ENCODE measurements at regions not wholly inside any gene's neighbourhood (a gene's known extent, or its start where the extent isn't known, plus 50 kb on each side); places are given as distances from the start of the nearest gene placed in this dataset.

DNA sequence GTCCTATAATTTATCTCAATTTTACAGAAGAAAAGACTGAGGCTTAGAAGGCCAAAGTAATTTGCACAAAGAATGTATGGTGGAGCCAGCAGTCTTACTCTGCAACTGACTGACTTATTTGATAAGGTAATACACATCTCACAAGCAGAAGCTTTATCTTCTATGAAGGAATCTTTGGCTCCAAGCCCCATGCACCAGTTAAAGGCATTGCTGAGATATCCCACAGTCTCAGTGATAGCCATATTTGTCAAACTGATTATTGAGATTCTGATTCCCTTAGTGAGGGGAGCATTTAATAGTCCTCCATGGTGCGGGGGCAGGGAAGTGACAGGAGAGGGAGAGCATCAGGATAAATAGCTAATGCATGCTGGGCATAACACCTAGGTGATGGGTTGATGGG, 60.4 kb upstream of the GRIP1 start:
- Histone ChIP-seq H3K27ac (ENCODE audit: low read depth) (no peak overlapping the region), H3F3A (replicated peaks; ENCODE audit: low read depth) (no peaks in the 10 kb centered on the region), H3K27me3 (ENCODE audit: insufficient read depth) (no peaks in the 10 kb centered on the region), H2AFZ (no peak overlapping the region), H3K4me3 (no peak overlapping the region), H3K4me1 (ENCODE audit: insufficient read depth) (peaks cover 3% of the 10 kb centered on the region; the same call in 1 of the 2 replicates), H3K9me2 (ENCODE audit: insufficient read depth) (no peaks in the 10 kb centered on the region), H3K4me2 (no peak overlapping the region), H4K20me1 (replicated peaks; ENCODE audit: insufficient read depth) (no peaks in the 10 kb centered on the region), H3K36me3 (ENCODE audit: insufficient read depth) (no peaks in the 10 kb centered on the region), H3K79me2 (replicated peaks; ENCODE audit: insufficient read depth) (no peaks in the 10 kb centered on the region)
- H3K27me3 Mint-ChIP-seq (ENCODE audit: insufficient read depth, low read depth, poor library complexity): no peaks in the 10 kb centered on the region
- DNase-seq (ENCODE audit: low spot score) (no peak), ATAC-seq (no peak)
- H3K4me1 Mint-ChIP-seq: peaks cover 10% of the 10 kb centered on the region
- no peak overlapping the region for H3K27ac Mint-ChIP-seq
- H3K9me3 Mint-ChIP-seq: no peaks in the 10 kb centered on the region
- peaks cover 2% of the 10 kb centered on the region; the same call in 1 of the 3 replicates for H3K36me3 Mint-ChIP-seq (ENCODE audit: low read depth)
- TF ChIP-seq POLR2AphosphoS5 (IDR thresholded peaks at IDR 0.05; ENCODE audit: low read depth) (no peak), STAT1 (IDR thresholded peaks at IDR 0.05; ENCODE audit: unreplicated experiment) (no peak)
- H3K4me3 Mint-ChIP-seq: no peak overlapping the region

DNA sequence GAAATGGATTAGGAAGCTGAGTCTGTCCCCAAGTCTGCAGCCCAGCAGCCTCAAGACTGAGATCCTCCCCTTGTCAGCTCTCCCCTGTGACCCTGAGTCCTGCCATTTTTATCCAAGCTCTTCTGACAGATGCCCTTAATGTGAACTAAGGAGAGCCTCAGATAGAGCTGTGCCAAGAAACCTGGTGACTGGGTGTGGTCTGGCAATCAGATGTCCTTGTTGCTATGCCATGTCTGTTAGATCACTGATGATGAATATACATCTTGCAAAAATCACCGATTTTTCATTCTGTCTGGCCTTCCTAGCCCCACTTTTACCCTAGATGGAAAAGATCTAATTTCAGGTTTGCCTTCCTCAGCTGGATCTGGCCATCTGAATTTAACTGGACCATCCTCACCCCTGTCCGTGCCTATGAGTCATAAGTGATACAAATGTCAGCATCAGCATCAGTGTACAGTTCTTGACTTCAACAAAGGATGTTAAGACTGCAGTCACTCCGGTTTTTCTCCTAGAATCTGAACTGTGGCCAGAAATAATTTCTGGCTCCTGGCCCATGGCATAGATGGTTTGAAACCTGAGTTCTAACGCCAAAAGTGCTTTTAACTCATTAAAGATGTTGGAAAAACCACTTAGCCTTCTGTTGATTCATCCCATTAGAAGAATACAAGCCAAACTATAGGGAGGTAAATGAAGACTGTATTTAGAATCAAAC, 61.2 kb upstream of the GRIP1 start:
- no peak overlapping the region for H3K27ac ChIP-seq (ENCODE audit: low read depth)
- no peaks in the 10 kb centered on the region for H3K27me3 Mint-ChIP-seq (ENCODE audit: insufficient read depth, low read depth, poor library complexity)
- no peak overlapping the region for H3K4me3 Mint-ChIP-seq
- peaks cover 5% of the 10 kb centered on the region; the same call in 2 of the 3 replicates for H3K4me1 Mint-ChIP-seq
- no peaks in the 10 kb centered on the region for H3K36me3 ChIP-seq (ENCODE audit: insufficient read depth)
- H3K4me3 ChIP-seq: no peak overlapping the region
- H3K36me3 Mint-ChIP-seq (ENCODE audit: low read depth): peaks cover 2% of the 10 kb centered on the region; the same call in 1 of the 3 replicates
- no peak overlapping the region for H2AFZ ChIP-seq
- no peak for ATAC-seq
- no peaks in the 10 kb centered on the region for H3K9me2 ChIP-seq (ENCODE audit: insufficient read depth)
- H3F3A ChIP-seq (replicated peaks; ENCODE audit: low read depth): no peaks in the 10 kb centered on the region
- H4K20me1 ChIP-seq (replicated peaks; ENCODE audit: insufficient read depth): no peaks in the 10 kb centered on the region
- H3K27me3 ChIP-seq (ENCODE audit: insufficient read depth): no peaks in the 10 kb centered on the region
- no peaks in the 10 kb centered on the region for H3K4me1 ChIP-seq (ENCODE audit: insufficient read depth)
- no peak overlapping the region for H3K4me2 ChIP-seq
- DNase-seq (ENCODE audit: low spot score): no peak
- no peak overlapping the region for H3K27ac Mint-ChIP-seq
- no peaks in the 10 kb centered on the region for H3K79me2 ChIP-seq (replicated peaks; ENCODE audit: insufficient read depth)
- H3K9me3 Mint-ChIP-seq: no peaks in the 10 kb centered on the region
- TF ChIP-seq STAT1 (IDR thresholded peaks at IDR 0.05; ENCODE audit: unreplicated experiment): no peak
- TF ChIP-seq ZNF114 (CRISPR knock-in tag; IDR thresholded peaks at IDR 0.05): no peak
- TF ChIP-seq NANOG (IDR thresholded peaks at IDR 0.05; ENCODE audit: borderline replicate concordance): no peak
- TF ChIP-seq ZNF331 (CRISPR knock-in tag; IDR thresholded peaks at IDR 0.05; ENCODE audit: low read depth): no peak
- TF ChIP-seq, protein P1, sequence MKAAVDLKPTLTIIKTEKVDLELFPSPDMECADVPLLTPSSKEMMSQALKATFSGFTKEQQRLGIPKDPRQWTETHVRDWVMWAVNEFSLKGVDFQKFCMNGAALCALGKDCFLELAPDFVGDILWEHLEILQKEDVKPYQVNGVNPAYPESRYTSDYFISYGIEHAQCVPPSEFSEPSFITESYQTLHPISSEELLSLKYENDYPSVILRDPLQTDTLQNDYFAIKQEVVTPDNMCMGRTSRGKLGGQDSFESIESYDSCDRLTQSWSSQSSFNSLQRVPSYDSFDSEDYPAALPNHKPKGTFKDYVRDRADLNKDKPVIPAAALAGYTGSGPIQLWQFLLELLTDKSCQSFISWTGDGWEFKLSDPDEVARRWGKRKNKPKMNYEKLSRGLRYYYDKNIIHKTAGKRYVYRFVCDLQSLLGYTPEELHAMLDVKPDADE (IDR thresholded peaks at IDR 0.05): no peak
- no peak for TF ChIP-seq JUNB (IDR thresholded peaks at IDR 0.05; ENCODE audit: unreplicated experiment)
- no peak for TF ChIP-seq CREB1 (CRISPR knock-in tag; IDR thresholded peaks at IDR 0.05; ENCODE audit: low read depth)
- TF ChIP-seq EZH2 (IDR thresholded peaks at IDR 0.05; ENCODE audit: low read depth, unreplicated experiment): no peak
- TF ChIP-seq EZH2phosphoT487 (IDR thresholded peaks at IDR 0.05; ENCODE audit: unreplicated experiment): no peak
- TF ChIP-seq POLR2AphosphoS5 (IDR thresholded peaks at IDR 0.05; ENCODE audit: low read depth): no peak
- TF ChIP-seq, protein P2, sequence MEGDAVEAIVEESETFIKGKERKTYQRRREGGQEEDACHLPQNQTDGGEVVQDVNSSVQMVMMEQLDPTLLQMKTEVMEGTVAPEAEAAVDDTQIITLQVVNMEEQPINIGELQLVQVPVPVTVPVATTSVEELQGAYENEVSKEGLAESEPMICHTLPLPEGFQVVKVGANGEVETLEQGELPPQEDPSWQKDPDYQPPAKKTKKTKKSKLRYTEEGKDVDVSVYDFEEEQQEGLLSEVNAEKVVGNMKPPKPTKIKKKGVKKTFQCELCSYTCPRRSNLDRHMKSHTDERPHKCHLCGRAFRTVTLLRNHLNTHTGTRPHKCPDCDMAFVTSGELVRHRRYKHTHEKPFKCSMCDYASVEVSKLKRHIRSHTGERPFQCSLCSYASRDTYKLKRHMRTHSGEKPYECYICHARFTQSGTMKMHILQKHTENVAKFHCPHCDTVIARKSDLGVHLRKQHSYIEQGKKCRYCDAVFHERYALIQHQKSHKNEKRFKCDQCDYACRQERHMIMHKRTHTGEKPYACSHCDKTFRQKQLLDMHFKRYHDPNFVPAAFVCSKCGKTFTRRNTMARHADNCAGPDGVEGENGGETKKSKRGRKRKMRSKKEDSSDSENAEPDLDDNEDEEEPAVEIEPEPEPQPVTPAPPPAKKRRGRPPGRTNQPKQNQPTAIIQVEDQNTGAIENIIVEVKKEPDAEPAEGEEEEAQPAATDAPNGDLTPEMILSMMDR (conservative IDR thresholded peaks at IDR 0.05; ENCODE audit: low read depth in 2 of 2): no peak
- TF ChIP-seq REST (IDR thresholded peaks at IDR 0.05; ENCODE audit: unreplicated experiment): no peak
